Large intestine (tissue), 3 donors: ENCODE measurements at regions not wholly inside any gene's neighbourhood (a gene's known extent, or its start where the extent isn't known, plus 50 kb on each side); places are given as distances from the start of the nearest gene placed in this dataset.
"Not testable (repeated sequence)": the region's sequence is repeated elsewhere in the genome, so short reads cannot be mapped to it uniquely, and the experiment has no call there.

Experiments
- DNase-seq, 2 donors: peaks; one replicate each; pipeline versions ENCODE4 v3.0.0 to v3.0.0-alpha.2; 2013
- H3K27ac ChIP-seq: one replicate; pipeline ENCODE4 v1.5.1; 2013; ENCODE audit warnings: low read length
- H3K27me3 ChIP-seq: 2 replicates; pipeline ENCODE4 v1.6.1; 2013; ENCODE audit warnings: low read length; ENCODE audit not compliant: control insufficient read depth, insufficient read depth
- H3K36me3 ChIP-seq: 2 replicates; pipeline ENCODE4 v1.6.1; 2013; ENCODE audit warnings: low read length; ENCODE audit not compliant: control insufficient read depth, insufficient read depth
- H3K4me1 ChIP-seq: one replicate; pipeline ENCODE4 v1.6.1; 2013; ENCODE audit warnings: low read length; ENCODE audit not compliant: control insufficient read depth, insufficient read depth
- H3K4me3 ChIP-seq: one replicate; pipeline ENCODE4 v1.5.1; 2013; ENCODE audit warnings: low read length
- H3K9me3 ChIP-seq: one replicate; pipeline ENCODE4 v1.6.1; 2013; ENCODE audit warnings: mild to moderate bottlenecking, low read depth, low read length, moderate library complexity; ENCODE audit not compliant: control insufficient read depth
- WGBS: methylation state at CpG from one replicate; pipeline ENCODE4 v1.1.5; 2013; ENCODE audit warnings: low lambda C conversion rate; ENCODE audit not compliant: insufficient coverage; 5-methylcytosine and 5-hydroxymethylcytosine counted together

DNA sequence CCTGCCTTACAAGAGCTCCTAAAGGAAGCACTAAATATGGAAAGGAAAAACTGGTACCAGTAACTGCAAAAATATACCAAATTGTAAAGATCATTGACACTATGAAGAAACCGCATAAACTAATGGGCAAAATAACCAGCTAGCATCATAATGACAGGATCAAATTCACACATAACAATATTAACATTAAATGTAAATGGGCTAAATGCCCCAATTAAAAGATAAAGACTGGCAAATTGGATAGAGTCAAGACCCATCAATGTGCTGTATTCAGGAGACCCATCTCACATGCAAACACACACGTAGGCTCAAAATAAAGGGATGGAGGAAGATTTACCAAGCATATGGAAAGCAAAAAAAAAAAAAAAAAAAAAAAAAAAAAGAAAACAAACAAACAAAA, 73.0 kb downstream of the CARTPT start:
- H3K4me3 ChIP-seq, H3K4me1 ChIP-seq, H3K27ac ChIP-seq, H3K36me3 ChIP-seq, H3K27me3 ChIP-seq, DNase-seq: not testable (repeated sequence)
- no CpG with 5 or more reads among the region's 2 CpGs for WGBS
- H3K9me3 ChIP-seq: peaks cover 14% of the 10 kb centered on the region

GRCh38 chr5:71794061-71794695, 75.1 kb downstream of the CARTPT start:
- no peak for DNase-seq
- H3K4me1 ChIP-seq: no peaks in the 10 kb centered on the region
- no peak overlapping the region for H3K27ac ChIP-seq
- H3K4me3 ChIP-seq: no peak overlapping the region
- H3K9me3 ChIP-seq: peaks cover 18% of the 10 kb centered on the region
- WGBS: no CpG with 5 or more reads among the region's 37 CpGs
- H3K36me3 ChIP-seq: no peaks in the 10 kb centered on the region
- H3K27me3 ChIP-seq: no peaks in the 10 kb centered on the region

GRCh38 chr5:71802673-71803072, 83.6 kb downstream of the CARTPT start:
- Histone ChIP-seq H3K4me3 (no peak overlapping the region), H3K9me3 (peaks cover 3% of the 10 kb centered on the region), H3K4me1 (no peaks in the 10 kb centered on the region), H3K36me3 (no peaks in the 10 kb centered on the region), H3K27me3 (peaks cover 5% of the 10 kb centered on the region), H3K27ac (no peak overlapping the region)
- WGBS: 80% methylated on average over 1 of the region's 4 CpGs
- no peak for DNase-seq

DNA sequence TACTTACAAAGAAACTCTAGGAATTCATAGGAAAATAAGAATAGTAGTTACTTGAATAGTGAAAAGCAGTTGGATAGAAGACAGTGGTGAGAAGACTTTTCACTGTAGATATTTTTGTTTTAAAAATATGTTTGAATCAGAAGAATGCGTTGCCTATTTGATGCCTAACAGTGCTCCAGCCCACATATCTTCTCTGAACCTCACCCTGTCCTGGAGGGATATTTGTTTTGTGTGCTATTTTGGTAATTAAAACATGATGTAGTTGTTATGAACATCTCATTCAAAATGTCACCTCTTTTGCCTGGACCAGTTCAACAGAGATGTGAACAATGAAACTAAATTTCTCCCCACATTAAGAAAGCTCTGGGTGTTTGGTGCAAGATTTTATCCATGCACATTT, 87.6 kb downstream of the CARTPT start:
- no peak overlapping the region for H3K4me3 ChIP-seq
- WGBS: 100% methylated on average over 1 of the region's 1 CpG

DNA sequence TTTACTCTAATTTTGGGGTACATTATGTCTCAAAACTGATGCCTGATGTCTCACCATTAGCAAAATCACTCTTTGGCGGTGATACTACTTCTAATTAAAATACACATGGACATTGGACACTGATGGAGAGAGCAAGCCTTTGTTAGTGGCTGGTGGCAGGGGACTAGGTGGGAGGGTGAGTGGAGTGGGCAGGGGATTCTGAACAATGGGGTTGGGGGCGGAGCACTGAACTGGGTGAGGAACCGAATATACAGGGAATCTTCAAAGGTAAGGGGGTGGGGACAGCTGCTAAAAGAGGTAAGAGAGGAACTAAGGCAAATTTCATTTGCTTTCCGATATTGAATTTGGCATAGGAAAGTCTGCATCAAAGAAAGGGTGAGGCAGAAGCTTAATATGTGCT, 88.8 kb downstream of the CARTPT start:
- H3K27me3 ChIP-seq: peaks cover 5% of the 10 kb centered on the region
- no peak for DNase-seq
- no peaks in the 10 kb centered on the region for H3K9me3 ChIP-seq
- WGBS: 100% methylated on average over 1 of the region's 4 CpGs
- H3K4me1 ChIP-seq: no peaks in the 10 kb centered on the region
- no peak overlapping the region for H3K4me3 ChIP-seq
- no peak overlapping the region for H3K27ac ChIP-seq
- no peaks in the 10 kb centered on the region for H3K36me3 ChIP-seq

More for the DNA sequence above, 87.6 kb downstream of the CARTPT start:
- Histone ChIP-seq H3K27ac (no peak overlapping the region), H3K36me3 (no peaks in the 10 kb centered on the region), H3K4me1 (no peaks in the 10 kb centered on the region), H3K9me3 (no peaks in the 10 kb centered on the region), H3K27me3 (peaks cover 5% of the 10 kb centered on the region)
- DNase-seq: no peak

GRCh38 chr5:71809446-71809845, 90.4 kb downstream of the CARTPT start:
- Histone ChIP-seq H3K36me3 (no peaks in the 10 kb centered on the region), H3K27me3 (peaks cover 3% of the 10 kb centered on the region), H3K27ac (no peak overlapping the region), H3K4me1 (no peaks in the 10 kb centered on the region), H3K9me3 (no peaks in the 10 kb centered on the region), H3K4me3 (no peak overlapping the region)
- WGBS: no CpG with 5 or more reads among the region's 2 CpGs
- no peak for DNase-seq

- no peak overlapping the region for H3K27ac ChIP-seq
- WGBS: no CpG with 5 or more reads among the region's 9 CpGs
- H3K4me1 ChIP-seq: no peaks in the 10 kb centered on the region
- no peaks in the 10 kb centered on the region for H3K27me3 ChIP-seq
- no peak overlapping the region for H3K4me3 ChIP-seq
- no peaks in the 10 kb centered on the region for H3K36me3 ChIP-seq
- no peaks in the 10 kb centered on the region for H3K9me3 ChIP-seq
- DNase-seq: no peak
Observed at GRCh38 chr5:71810023-71810422, 90.9 kb downstream of the CARTPT start.

- no peak for DNase-seq
- no peaks in the 10 kb centered on the region for H3K36me3 ChIP-seq
- no peak overlapping the region for H3K27ac ChIP-seq
- H3K27me3 ChIP-seq: no peaks in the 10 kb centered on the region
- no peaks in the 10 kb centered on the region for H3K4me1 ChIP-seq
- 74% methylated on average over 6 of the region's 9 CpGs for WGBS
- no peaks in the 10 kb centered on the region for H3K9me3 ChIP-seq
- no peak overlapping the region for H3K4me3 ChIP-seq
Observed at GRCh38 chr5:71810471-71811195, 91.6 kb downstream of the CARTPT start.

GRCh38 chr5:71811779-71812178, 92.7 kb downstream of the CARTPT start:
- DNase-seq: no peak
- H3K9me3 ChIP-seq: no peaks in the 10 kb centered on the region
- H3K4me1 ChIP-seq: no peaks in the 10 kb centered on the region
- no peaks in the 10 kb centered on the region for H3K27me3 ChIP-seq
- 94% methylated on average over 2 of the region's 2 CpGs for WGBS
- H3K4me3 ChIP-seq: no peak overlapping the region
- H3K36me3 ChIP-seq: no peaks in the 10 kb centered on the region
- no peak overlapping the region for H3K27ac ChIP-seq

DNA sequence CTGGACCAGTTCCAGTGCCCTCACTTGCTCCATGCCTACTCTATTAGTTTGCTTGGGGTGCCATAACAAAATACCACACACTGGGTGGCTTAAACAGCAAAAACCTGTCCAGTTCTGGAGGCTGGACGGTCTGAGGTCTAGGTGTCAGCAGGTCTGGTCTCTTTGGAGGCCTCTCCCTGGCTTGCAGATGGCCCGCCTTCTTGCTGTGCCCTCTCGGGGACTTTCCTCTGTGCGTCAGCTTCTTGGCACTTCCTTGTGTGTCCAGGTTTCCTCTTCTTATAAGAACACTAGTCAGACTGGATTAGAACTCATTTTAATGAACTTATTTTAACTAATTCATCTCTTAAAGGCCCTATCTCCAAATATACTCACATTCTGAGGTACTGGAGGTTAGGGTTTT, 97.2 kb downstream of the CARTPT start:
- WGBS: no CpG with 5 or more reads among the region's 4 CpGs
- Histone ChIP-seq H3K27me3 (no peaks in the 10 kb centered on the region), H3K4me1 (no peaks in the 10 kb centered on the region), H3K9me3 (no peaks in the 10 kb centered on the region), H3K4me3 (no peak overlapping the region), H3K27ac (no peak overlapping the region), H3K36me3 (no peaks in the 10 kb centered on the region)
- DNase-seq: no peak

DNA sequence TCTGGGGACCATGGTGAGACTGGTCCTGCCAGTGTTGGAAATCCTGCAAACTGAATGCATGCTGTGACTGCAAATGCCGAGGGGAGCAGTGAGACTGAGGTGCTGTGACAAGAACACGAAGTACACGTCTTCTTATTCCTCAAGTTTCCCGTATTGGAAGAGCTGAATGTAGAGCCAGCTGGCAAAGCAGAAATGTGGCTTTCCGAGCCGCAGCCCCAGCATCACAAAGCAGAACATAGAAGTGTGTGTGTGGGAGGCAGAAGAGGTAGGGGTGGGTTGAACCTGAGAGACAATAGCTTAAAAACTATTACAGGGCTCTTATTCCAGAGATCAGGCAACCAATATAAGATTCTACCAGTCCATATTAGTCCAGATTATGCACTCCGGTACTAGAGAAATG, 98.8 kb downstream of the CARTPT start:
- WGBS: no CpG with 5 or more reads among the region's 7 CpGs

More for the DNA sequence above, 98.8 kb downstream of the CARTPT start:
- no peaks in the 10 kb centered on the region for H3K4me1 ChIP-seq
- H3K27me3 ChIP-seq: no peaks in the 10 kb centered on the region
- DNase-seq: no peak
- no peaks in the 10 kb centered on the region for H3K36me3 ChIP-seq
- no peaks in the 10 kb centered on the region for H3K9me3 ChIP-seq
- H3K4me3 ChIP-seq: no peak overlapping the region
- H3K27ac ChIP-seq: no peak overlapping the region
